GM19023 (cell line): ENCODE measurements at regions not wholly inside any gene's neighbourhood (a gene's known extent, or its start where the extent isn't known, plus 50 kb on each side); places are given as distances from the start of the nearest gene placed in this dataset.

Experiments used
- ATAC-seq: cut with Tn5 transposase; IDR thresholded peaks from one replicate; pipeline ENCODE4 v1.9.1; 2021; ENCODE audit warnings: mild to moderate bottlenecking, moderate library complexity; ENCODE audit not compliant: unreplicated experiment

DNA sequence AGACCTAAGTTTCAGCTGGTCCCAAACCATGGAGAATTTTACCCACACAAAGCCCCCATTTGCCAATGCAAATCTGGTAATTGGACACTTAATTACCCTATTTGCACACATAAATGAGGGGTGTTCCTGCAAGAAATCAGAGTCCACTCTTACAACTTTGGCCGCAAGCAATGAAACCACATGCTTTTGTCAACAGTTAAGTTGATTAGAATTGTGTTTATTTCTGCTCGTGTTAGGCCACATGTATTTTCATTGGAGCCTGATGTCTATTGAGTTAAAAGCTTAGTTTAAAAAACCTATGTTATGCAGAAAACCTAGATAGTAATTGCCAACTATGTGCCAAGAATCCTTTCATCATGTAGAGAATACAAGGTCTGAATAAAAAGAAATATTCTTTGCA is 153.8 kb upstream of the CMC1 start:
- no peak for ATAC-seq

DNA sequence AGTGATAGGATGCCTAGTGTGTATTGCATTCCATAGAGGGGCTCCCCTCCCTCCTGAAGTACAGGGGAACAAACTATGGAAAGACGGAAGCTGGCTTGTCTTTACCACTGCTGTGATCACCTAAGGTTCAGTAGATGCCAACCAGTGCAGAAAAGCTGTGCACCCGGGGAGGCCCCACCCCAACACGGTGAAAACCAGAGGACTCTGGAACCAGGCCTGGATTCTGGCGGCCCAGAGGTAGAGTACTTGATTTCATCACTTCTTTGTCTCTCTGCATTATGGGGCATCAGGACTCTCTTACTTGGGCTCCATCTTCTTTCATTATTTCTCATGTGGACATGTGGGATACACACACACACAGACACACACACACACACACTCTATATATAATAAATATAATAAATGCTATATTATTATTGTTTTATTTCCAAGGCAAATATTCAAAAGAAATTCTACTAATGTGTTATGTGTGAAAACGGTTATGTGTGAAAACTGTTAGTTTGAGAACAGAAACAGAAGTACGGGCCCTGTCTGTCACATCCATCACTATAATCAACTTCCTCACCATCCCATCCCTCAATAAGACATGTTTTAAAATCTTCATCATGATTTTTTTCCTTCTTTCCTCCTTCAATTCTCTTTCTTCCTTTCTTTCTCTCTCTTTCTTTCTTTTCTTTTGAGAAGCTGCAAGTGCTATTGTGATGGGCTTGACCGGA is 152.4 kb upstream of the CMC1 start:
- ATAC-seq = no peak

DNA sequence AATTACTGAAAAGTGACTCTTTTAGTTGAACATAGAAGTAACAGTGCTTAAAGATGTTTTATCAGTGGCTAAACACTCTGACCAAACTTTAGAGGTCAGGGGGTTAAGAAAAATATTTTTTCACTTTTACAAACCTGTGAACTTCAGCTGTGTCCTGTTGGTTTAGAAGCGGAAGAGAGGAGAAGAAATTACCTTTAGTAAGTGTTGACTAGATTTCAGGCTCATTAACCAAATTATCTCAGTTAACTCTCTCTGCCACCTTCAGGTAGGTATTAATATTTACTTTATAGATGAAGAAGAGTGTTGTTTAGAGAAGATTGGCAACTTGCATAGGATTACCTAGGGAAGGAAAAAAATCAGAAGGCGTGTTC is 151.9 kb upstream of the CMC1 start:
- no peak for ATAC-seq

DNA sequence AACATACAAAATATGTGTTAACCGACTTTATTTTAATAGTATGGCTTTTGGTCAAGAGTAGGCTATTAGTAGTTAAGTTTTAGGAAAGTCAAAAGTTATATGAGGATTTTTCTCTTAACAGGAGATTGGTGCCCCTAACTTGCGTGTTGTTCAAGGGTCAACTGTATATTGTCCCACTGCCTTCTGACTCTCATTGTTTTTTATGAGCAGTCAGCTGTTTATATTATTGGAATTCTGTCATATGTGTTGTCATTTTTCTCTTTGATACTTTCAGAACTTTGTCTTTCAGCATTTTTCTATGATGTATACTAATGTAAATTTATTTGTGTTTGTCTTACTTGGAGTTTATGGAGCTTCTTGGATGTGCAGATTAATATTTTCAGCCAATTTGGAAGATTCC is 142.1 kb upstream of the CMC1 start:
- no peak for ATAC-seq

DNA sequence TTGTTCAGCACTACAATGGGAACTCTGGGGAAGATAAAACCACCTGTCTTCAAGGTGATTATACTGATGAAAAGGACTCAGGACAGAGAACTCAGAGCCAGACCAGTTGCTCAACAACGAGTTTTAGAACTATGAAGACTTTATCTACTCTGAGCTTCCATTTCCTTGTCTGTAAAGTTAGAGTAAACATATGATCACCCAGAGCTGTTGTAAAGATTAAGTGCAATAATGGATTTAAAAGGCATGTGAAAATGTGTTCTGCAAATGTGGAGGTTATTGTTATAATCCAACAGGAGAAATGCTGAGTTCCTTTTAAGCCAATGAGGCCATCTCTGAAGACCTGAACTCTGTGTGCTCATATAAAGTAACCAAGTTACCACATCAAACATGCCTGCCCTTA is 139.7 kb upstream of the CMC1 start:
- no peak for ATAC-seq

DNA sequence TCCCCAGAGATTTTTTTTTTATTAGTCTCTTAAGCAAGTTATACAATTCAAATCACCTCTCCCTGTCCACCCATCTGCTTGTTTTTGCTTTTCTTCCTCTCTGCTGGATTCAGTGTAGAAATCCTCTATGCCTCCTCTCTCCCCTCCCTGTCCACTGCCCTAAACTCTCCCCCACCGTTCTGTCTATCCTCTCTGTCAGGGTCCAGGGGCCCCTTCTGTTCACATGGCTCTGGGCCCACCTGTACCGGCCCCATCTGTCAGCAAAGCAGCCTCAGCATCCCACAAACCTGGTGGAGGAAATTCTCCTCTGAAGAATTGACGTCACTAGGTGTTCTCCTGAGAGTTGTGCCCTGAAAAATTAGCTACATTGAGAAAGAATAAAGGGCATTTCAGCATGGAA is 137.6 kb upstream of the CMC1 start:
- no peak for ATAC-seq

DNA sequence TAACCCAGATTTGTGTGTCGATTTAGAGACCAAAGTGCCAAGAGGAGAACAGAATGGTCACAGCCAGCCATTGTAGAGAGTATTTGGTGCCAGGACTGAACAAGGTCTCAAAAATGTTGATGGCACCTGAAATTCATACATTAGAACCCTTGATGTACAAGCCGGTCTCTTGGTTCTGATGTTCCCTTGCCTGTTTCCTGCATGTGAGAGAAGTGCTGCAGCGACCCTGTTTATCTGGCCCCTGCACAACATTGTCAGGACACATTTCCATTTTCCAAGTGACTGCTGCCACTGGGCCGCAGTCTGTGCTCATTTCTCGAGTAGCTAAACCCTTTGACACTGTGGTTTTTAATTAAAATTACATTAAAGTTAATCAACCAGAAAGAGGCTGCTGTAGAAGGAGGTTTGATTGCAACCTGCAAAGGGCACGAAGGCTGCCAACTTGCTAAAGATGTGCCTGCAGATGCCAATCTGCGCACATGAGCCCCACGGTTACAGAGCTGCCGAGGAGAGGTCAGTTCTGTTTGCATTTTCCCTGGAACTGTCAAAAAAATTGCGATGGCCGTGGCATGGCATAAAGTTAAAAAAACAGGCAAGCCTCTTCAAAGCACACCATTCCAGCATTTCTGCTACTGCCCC is 136.4 kb upstream of the CMC1 start:
- ATAC-seq = no peak

DNA sequence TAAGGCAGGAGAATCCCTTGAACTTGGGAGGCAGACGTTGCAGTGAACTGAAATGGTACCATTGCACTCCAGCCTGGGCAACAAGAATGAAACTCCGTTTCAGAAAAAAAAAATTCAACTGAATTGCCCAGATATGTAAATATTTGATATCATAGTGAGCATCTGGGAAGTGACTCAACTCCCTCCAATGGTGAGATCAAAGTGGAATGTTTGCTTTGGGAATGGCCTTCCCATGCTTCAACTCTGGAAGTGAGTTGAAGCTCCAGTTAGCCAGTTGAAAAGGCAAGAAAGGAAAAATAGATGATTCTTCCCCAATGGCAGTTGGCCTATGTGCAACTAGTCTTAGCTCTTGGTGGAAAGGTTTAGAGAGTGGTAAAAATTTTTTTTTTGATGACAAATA is 131.6 kb upstream of the CMC1 start:
- no peak for ATAC-seq

DNA sequence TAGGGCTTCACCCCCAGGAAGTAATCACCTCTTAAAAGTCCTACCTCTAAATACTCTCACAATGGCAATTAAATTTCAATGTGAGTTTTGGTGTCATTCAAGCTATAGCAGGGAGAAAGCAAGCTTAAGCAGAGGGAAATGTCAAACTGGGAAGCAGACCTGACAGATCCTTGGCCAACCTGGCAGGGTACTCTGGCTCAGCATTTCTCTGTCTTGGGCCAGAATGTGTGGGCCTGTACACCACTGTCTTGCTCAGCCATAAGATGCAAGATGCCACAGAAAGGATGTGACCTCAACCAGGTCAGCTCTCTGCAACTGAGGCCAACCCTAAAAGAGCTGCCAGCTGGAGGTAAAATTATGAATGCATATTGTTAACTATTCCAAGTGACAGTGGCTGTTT is 130.6 kb upstream of the CMC1 start:
- ATAC-seq = no peak

DNA sequence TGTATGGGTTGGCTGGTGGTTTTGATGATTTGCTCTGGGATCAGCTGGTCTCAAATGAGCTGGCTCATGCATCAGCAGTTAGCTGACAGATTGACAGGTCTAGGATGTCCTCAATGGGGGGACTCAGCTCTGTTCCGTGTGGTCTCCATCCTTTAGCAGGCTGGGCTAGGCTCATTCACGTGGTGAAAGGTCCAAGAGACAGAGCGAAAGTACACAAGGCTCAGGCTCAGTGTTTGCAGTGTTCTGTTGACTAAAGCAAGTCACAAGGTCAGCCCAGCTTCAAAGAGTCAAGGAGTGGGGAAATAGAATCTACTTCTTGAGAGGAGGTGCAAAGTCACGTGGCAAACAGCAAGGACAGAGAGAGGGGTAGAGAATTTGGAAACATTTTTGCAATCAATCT is 126.5 kb upstream of the CMC1 start:
- no peak for ATAC-seq

DNA sequence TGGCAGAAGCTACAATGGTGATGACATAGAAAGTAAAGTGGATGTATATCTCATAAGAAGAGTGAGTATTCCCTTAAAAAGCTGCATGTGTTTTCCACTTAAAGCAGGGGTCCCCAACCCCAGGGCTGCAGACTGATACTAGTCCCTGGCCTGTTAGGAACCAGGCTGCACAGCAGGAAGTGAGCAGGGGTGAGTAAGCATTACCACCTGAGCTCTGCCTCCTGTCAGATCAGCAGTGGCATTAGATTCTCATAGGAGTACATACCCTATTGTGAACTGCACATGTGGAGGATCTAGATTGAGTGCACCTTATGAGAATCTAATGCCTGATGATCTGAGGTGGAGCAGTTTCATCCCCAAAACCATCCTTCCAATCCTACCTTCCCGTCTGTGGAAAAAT is 126.1 kb upstream of the CMC1 start:
- ATAC-seq = no peak

DNA sequence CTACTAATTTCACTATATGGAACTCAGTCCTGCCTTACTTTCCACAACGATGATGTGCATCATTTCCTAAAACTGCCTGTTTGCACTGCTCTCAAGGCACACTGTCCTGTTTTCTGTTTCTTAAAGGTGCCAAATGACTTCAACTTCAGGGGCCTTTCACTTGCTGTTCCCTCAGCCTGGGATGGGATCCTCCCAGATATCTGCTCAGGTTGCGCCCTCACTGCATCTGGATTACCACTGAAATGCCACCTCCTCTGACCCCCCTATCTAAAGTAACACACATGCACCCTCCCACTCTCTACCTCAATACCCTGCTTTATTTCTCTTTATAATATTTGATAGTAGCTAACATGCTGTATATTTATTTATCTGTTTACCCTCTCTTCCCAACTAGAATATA is 123.8 kb upstream of the CMC1 start:
- ATAC-seq = no peak

DNA sequence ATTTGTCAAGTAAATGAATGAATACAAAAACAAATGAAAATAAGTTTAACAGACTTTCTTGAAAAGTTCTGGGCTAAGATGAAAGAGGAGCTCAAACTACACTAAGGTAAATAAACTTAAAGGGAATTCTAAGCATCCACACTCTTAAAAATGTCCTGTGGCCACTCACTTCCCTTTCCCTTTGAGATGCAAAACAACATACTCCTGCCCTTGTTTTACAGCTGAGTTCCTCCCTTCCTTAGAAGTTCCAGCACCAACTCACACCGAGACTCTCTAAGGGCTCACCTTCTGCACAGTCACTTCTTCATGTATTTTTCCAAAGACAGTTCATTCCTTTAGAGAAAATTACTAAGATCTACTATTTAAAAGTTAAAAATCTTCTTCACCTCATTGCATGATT is 123.3 kb upstream of the CMC1 start:
- no peak for ATAC-seq

DNA sequence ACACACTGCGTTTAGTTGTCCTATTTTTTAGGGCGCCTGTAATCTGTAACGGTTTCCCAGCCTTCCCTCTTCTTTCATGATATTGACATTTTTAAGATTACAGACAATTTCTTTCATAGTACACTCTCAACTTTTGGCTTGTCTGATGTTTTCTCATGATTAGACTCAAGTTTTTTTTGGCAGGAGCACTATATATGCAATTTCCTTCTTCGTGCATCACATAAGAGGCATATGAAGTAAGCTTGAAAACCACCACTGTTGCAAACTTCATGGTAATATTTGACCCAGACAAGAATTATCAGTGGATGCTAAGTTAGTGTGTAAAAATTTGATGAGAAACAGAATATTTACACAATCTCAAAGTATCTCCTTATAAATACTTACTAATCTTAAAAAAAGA is 119.2 kb upstream of the CMC1 start:
- ATAC-seq = no peak

DNA sequence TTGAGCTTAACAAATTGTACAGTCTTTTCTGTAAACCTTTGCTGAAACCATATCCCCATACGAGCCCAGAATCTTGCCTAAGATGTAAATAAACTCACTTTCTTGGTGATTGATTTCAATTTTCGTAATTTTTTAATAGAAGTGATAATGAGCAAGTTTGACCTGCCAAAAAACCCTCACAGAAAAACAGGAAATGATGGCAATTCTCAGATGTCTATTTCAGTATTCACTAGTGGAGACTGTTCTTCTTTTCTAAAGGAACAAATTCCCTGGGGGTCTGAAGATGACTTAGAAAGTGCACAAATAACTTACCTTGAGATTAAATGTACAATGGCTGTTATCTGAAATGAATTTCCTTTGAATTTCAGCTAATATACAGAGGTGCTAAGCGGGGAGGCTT is 116.5 kb upstream of the CMC1 start:
- no peak for ATAC-seq

DNA sequence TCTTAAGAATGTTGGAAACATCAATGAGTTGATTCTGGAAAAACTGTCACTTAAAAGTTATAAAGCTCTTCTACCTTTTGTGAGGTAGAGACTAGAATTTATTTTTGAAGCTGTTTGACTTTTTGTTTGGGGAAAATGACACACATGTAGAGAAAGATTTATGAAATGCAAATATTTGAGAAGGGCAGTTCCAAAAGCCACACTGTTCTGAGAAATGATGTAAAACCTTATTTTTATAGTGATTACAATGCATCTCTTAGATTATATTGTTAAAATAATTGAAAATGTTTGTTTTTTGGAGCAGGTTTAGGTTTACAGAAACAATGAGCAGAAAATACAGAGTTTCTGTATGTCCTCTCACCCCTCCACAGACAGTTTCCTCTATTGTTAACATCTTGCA is 116.1 kb upstream of the CMC1 start:
- no peak for ATAC-seq

DNA sequence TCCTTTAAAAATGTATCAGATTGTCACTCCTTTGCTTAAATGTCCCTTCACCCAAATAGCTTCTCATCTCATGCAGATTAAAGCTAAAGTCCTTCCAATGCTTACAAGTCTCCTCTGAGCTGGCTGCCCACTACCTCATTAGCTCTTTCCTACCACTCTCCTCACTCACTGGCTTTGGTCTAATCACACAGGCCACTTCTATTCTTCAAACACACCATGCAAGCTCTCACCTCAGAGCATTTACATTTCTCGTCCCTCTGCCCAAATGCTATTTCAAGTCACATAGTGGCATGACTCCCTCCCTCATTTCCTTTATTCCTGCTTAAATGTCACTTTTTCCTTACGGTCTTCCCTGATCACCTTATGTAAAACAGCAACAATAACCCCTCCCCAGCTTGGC is 110.6 kb upstream of the CMC1 start:
- no peak for ATAC-seq

DNA sequence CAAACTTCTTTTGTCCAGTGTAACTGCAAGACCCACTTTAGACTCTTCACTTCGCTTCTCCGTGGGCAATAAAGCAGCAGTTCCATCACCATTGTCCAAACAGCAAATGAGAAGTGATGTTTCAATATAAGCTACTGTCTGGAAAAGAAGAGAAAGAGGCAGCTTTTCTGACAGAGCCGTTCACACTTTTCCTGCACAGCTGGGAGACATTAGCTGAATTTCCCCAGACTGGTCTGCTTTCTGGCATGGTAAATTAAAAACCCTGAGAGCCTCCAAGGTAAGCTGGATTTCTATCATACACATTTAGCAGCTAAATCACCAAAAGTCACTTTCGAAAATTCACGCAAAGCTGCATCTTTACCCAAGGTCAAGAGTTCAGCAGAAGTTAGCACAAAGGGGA is 108.5 kb upstream of the CMC1 start:
- no peak for ATAC-seq

DNA sequence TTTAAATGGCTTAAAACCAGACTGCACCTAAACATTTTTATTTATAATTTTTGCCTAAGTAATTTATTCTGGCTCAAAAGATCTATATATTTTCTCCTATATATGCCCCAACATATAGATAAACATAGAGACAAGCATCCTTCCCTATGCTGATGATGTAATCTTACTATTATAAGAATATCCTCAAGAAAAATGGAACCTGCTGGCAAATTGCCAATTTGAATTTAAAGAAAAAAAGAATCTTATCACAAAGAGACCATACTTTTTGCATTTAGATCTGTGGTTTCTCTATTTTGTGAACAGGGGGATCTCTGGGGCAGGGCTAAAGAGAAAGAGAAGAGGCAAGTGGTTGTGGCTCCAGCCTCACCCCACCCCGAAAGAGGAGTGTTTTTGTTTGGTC is 107.2 kb upstream of the CMC1 start:
- ATAC-seq = no peak

DNA sequence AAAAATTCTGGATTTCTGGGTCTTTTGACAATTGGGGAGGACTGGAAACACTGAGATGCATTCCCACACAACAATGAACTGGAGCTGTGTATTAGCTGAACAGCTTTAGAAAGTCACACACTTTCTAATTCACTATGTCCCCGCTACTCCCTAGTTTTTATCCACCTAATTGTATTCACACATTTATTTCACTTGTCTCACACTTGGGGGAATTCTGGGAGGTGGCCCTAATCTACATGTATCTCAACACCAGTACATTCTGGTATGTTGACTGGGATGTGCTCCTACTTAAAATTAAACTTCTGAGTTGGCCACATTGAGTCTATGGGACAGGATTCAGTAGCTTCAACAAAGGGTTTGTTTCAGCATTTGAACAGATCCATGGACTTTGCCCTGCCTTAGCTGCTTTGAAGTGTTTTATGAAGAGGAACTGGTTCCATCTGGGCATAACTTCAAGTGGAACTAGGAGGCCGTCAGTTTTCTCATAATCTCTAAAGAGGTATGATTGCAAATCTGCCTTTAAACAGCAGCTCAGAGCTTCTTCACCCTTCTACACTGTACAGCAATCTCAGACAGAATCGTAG is 106.5 kb upstream of the CMC1 start:
- ATAC-seq = no peak

DNA sequence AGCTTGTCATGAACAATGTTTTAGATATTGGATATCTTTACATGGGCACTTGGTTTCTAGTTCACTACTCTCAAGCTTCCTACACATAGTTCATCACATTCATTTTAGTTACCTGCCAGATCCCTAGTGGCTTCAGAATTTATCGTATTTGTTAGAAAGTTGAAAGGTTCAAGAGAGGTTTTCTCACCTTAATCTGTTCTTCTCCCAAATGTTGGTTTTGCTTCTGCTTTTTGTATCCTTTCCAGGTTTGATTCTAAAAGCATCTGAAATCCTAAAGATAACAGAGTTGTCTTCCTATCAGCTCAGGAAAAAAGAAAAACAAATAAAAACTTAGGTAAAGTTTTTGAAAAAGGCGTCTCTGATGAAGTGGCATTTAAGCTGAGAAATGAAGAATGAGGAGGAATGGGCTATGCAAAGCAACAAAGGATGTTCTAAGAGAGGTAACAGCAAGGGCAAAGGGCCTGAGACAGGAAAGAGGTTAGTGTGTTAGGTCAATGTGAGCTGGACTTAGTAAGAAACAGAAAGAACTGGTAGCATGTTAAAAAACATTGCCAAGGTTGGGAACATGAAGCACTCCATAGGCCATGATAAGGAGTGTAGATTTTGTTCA is 104.7 kb upstream of the CMC1 start:
- ATAC-seq = no peak

DNA sequence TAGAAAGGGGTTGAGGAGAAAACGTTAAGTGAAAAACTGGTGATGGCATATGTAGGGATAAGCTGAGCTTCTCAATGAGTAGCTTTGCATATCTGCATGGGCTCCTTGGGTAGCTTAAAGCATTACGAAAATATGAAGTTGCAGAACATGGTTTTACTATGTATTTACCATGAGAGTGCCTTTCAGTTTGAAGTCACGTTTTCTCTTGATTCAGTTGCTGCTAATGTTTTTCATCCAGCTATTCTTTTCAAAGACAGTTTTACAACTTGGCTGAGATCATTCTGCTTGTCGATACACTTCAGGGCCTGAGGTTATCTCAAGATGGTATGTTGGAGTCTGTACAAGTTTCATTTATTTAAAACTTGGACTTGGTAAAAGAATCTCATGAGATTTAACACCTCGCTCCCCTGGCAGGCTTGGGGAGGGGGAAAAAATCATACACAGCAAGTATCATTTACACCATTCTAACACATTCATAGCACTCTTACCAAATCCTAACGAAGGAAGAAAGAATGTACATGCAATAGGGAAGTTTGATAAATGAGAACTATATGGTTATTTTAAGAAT is 103.3 kb upstream of the CMC1 start:
- no peak for ATAC-seq
